CD14-positive monocyte (primary cell): ENCODE measurements at regions not wholly inside any gene's neighbourhood (a gene's known extent, or its start where the extent isn't known, plus 50 kb on each side); places are given as distances from the start of the nearest gene placed in this dataset.

Source experiments
- DNase-seq, 3 donors: peaks; one replicate each; pipeline ENCODE4 v3.0.0-alpha.2; 2011 to 2022
- H2AFZ ChIP-seq: 2 replicates; pipeline ENCODE4 v1.6.0; 2012; ENCODE audit warnings: mild to moderate bottlenecking, low read depth, low read length, inconsistent platforms; ENCODE audit not compliant: insufficient read depth, poor library complexity, severe bottlenecking
- H3K27ac ChIP-seq, 2 donors: 1 replicate in 1 of 2; 2 replicates in 1 of 2; pipeline ENCODE4 v1.5.1; 2012 to 2013; ENCODE audit warnings: low read length in 2 of 2, control low read depth in 1 of 2, inconsistent platforms in 1 of 2, low read depth in 1 of 2, mild to moderate bottlenecking in 1 of 2
- H3K27me3 ChIP-seq, 2 donors: one replicate each; pipeline versions ENCODE4 v1.6.0 to v1.6.1; 2011 to 2013; ENCODE audit warnings: low read length in 2 of 2; ENCODE audit not compliant: control insufficient read depth in 2 of 2, insufficient read depth in 2 of 2
- H3K36me3 ChIP-seq, 2 donors: replicated peaks in 1 of 2; 1 replicate in 1 of 2; 2 replicates in 1 of 2; pipeline versions ENCODE4 v1.5.1 to v1.6.1; 2012 to 2013; ENCODE audit warnings: low read length in 2 of 2, control low read depth in 1 of 2, inconsistent platforms in 1 of 2, mild to moderate bottlenecking in 1 of 2; ENCODE audit not compliant: insufficient read depth in 2 of 2, control insufficient read depth in 1 of 2
- H3K4me1 ChIP-seq, 2 donors: 1 replicate in 1 of 2; 2 replicates in 1 of 2; pipeline versions ENCODE4 v1.5.1 to v1.6.1; 2012 to 2013; ENCODE audit warnings: low read length in 2 of 2, control low read depth in 1 of 2, inconsistent platforms in 1 of 2, mild to moderate bottlenecking in 1 of 2, moderate library complexity in 1 of 2; ENCODE audit not compliant: insufficient read depth in 2 of 2, control insufficient read depth in 1 of 2
- H3K4me2 ChIP-seq: replicated peaks from 2 replicates; pipeline ENCODE3; 2012; ENCODE audit warnings: low read length, moderate library complexity, mild to moderate bottlenecking; ENCODE audit not compliant: poor library complexity, severe bottlenecking; ENCODE audit errors: extremely low read depth
- H3K4me3 ChIP-seq, 3 experiments: fragments of 200-600 bp in 1 of 3; sonication (generic) in 1 of 3; replicated peaks in 1 of 3; 1 replicate in 2 of 3; 2 replicates in 1 of 3; pipeline ENCODE4 v1.5.1; 2011 to 2013; ENCODE audit warnings: low read length in 3 of 3, mild to moderate bottlenecking in 3 of 3, control low read depth in 2 of 3, low read depth in 2 of 3, inconsistent platforms in 1 of 3, moderate library complexity in 1 of 3
- H3K79me2 ChIP-seq: 2 replicates; pipeline ENCODE4 v1.6.0; 2012; ENCODE audit warnings: mild to moderate bottlenecking, control low read depth, inconsistent platforms, low read length, moderate library complexity; ENCODE audit not compliant: insufficient read depth
- H3K9ac ChIP-seq: 2 replicates; pipeline ENCODE4 v1.6.0; 2017; ENCODE audit warnings: low read length, mild to moderate bottlenecking; ENCODE audit not compliant: insufficient read depth, poor library complexity, severe bottlenecking
- H3K9me3 ChIP-seq, 2 donors: replicated peaks in 1 of 2; 1 replicate in 1 of 2; 2 replicates in 1 of 2; pipeline versions ENCODE4 v1.5.1 to v1.6.1; 2012 to 2013; ENCODE audit warnings: low read length in 2 of 2, control low read depth in 1 of 2; ENCODE audit not compliant: control insufficient read depth in 1 of 2, insufficient read depth in 1 of 2
- H4K20me1 ChIP-seq: 2 replicates; pipeline ENCODE4 v1.6.0; 2012; ENCODE audit warnings: mild to moderate bottlenecking, low read length, control low read depth, moderate library complexity; ENCODE audit not compliant: insufficient read depth
- H3K27ac Mint-ChIP-seq, 7 donors: one replicate each; pipeline ENCODE4 v1.8.0; 2020; ENCODE audit warnings: mild to moderate bottlenecking in 7 of 7, mixed read lengths in 7 of 7, moderate library complexity in 6 of 7, inconsistent platforms in 2 of 7
- H3K27me3 Mint-ChIP-seq, 3 donors: one replicate each; pipeline ENCODE4 v1.8.0; 2021 to 2022; ENCODE audit warnings: low read depth in 3 of 3, mild to moderate bottlenecking in 3 of 3, mixed read lengths in 3 of 3, moderate library complexity in 3 of 3, inconsistent platforms in 1 of 3
- H3K36me3 Mint-ChIP-seq, 2 donors: one replicate each; pipeline ENCODE4 v1.8.0; 2020; ENCODE audit warnings: mixed read lengths in 2 of 2, inconsistent platforms in 1 of 2, mild to moderate bottlenecking in 1 of 2
- H3K4me1 Mint-ChIP-seq: one replicate; pipeline ENCODE4 v1.8.0; 2020; ENCODE audit warnings: mild to moderate bottlenecking, mixed read lengths
- H3K4me3 Mint-ChIP-seq, 2 donors: one replicate each; pipeline ENCODE4 v1.8.0; 2020; ENCODE audit warnings: mild to moderate bottlenecking in 2 of 2, mixed read lengths in 2 of 2, moderate library complexity in 1 of 2
- H3K9me3 Mint-ChIP-seq, 7 donors: one replicate each; pipeline ENCODE4 v1.8.0; 2020 to 2022; ENCODE audit warnings: mixed read lengths in 7 of 7, mild to moderate bottlenecking in 6 of 7, moderate library complexity in 6 of 7, inconsistent platforms in 2 of 7
- CTCF ChIP-seq: fragments of 200-600 bp; IDR thresholded peaks from one replicate; pipeline ENCODE4 v1.8.0; 2022; ENCODE audit warnings: antibody characterized with exemption, mild to moderate bottlenecking
- WGBS: methylation state at CpG from one replicate; pipeline ENCODE4 v1.1.5; 2013; ENCODE audit warnings: missing lambda C conversion rate; ENCODE audit not compliant: insufficient coverage; 5-methylcytosine and 5-hydroxymethylcytosine counted together
- intact Hi-C, 2 donors: fragments of 100-400 bp; cut with micrococcal nuclease; formaldehyde crosslinking; loops; one replicate each; pipeline versions ENCODE4 v1.15.0 to v1.15.1; 2023

- Histone ChIP-seq H3K27me3 (no peaks in the 10 kb centered on the region), H3K9ac (no peak overlapping the region), H3K4me2 (no peak overlapping the region), H3K27ac (no peak overlapping the region), H3K4me1 (no peaks in the 10 kb centered on the region), H2AFZ (no peak overlapping the region), H3K9me3 (peaks cover 8 to 16% of the 10 kb centered on the region in 2 donors), H4K20me1 (no peaks in the 10 kb centered on the region), H3K4me3 (no peak overlapping the region), H3K79me2 (no peaks in the 10 kb centered on the region), H3K36me3 (no peaks in the 10 kb centered on the region)
- WGBS, result 100% methylated on average over 1 of the region's 4 CpGs
- intact Hi-C loops, result no loop called here
- Mint-ChIP-seq H3K9me3 (peaks cover 2 to 8% (median 6%) of the 10 kb centered on the region in 7 donors), H3K27ac (no peak overlapping the region), H3K4me1 (no peaks in the 10 kb centered on the region), H3K36me3 (no peaks in the 10 kb centered on the region), H3K4me3 (no peak overlapping the region), H3K27me3 (no peaks in the 10 kb centered on the region)
- DNase-seq, result no peak
- no peak for TF ChIP-seq CTCF
Measured at GRCh38 chr10:65518379-65518778, 1407.5 kb upstream of the LRRTM3 start.

GRCh38 chr10:65528986-65529385 is 1396.8 kb upstream of the LRRTM3 start:
- H3K27me3 Mint-ChIP-seq, result peaks cover 0 to 2% (median 0%) of the 10 kb centered on the region in 3 donors
- no peaks in the 10 kb centered on the region for H3K36me3 Mint-ChIP-seq
- TF ChIP-seq CTCF, result no peak

More at GRCh38 chr10:65528986-65529385, 1396.8 kb upstream of the LRRTM3 start:
- no peaks in the 10 kb centered on the region for H3K27me3 ChIP-seq
- no peaks in the 10 kb centered on the region for H3K36me3 ChIP-seq
- no peaks in the 10 kb centered on the region for H4K20me1 ChIP-seq
- H3K4me3 Mint-ChIP-seq, result no peak overlapping the region
- no peaks in the 10 kb centered on the region for H3K79me2 ChIP-seq
- intact Hi-C loops, result no loop called here
- peaks cover 3 to 8% (median 6%) of the 10 kb centered on the region in 7 donors for H3K9me3 Mint-ChIP-seq
- H3K9me3 ChIP-seq, result no peaks in the 10 kb centered on the region
- no CpG with 5 or more reads among the region's 1 CpG for WGBS
- no peak for DNase-seq
- H3K4me2 ChIP-seq, result no peak overlapping the region
- H3K4me3 ChIP-seq, result no peak overlapping the region
- H2AFZ ChIP-seq, result no peak overlapping the region
- H3K9ac ChIP-seq, result no peak overlapping the region
- H3K4me1 ChIP-seq, result no peaks in the 10 kb centered on the region
- H3K27ac Mint-ChIP-seq, result no peak overlapping the region
- no peaks in the 10 kb centered on the region for H3K4me1 Mint-ChIP-seq
- H3K27ac ChIP-seq, result no peak overlapping the region
